ENCODE measurements at regions not wholly inside any gene's neighbourhood (a gene's known extent, or its start where the extent isn't known, plus 50 kb on each side); places are given as distances from the start of the nearest gene placed in this dataset.

DNA sequence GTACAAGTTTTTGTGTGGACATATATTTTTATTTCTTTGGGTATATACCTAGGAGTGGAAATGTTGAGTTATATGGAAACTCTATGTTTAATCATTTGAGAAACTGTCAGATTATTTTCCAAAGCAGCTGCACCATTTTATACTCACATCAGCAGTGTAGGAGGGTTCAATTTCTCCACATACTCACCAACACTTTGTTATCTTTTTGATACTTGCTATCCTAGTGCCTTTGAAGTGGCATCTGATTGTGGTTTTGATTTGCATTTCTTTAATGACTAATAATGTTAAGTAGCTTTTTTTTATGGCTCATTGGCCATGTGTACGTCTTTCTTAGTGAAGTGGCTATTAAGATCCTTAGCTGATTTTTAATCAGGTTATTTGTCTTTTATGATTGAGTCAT, 64.7 kb upstream of the SLC8A1 start:
- TF ChIP-seq, protein P1, sequence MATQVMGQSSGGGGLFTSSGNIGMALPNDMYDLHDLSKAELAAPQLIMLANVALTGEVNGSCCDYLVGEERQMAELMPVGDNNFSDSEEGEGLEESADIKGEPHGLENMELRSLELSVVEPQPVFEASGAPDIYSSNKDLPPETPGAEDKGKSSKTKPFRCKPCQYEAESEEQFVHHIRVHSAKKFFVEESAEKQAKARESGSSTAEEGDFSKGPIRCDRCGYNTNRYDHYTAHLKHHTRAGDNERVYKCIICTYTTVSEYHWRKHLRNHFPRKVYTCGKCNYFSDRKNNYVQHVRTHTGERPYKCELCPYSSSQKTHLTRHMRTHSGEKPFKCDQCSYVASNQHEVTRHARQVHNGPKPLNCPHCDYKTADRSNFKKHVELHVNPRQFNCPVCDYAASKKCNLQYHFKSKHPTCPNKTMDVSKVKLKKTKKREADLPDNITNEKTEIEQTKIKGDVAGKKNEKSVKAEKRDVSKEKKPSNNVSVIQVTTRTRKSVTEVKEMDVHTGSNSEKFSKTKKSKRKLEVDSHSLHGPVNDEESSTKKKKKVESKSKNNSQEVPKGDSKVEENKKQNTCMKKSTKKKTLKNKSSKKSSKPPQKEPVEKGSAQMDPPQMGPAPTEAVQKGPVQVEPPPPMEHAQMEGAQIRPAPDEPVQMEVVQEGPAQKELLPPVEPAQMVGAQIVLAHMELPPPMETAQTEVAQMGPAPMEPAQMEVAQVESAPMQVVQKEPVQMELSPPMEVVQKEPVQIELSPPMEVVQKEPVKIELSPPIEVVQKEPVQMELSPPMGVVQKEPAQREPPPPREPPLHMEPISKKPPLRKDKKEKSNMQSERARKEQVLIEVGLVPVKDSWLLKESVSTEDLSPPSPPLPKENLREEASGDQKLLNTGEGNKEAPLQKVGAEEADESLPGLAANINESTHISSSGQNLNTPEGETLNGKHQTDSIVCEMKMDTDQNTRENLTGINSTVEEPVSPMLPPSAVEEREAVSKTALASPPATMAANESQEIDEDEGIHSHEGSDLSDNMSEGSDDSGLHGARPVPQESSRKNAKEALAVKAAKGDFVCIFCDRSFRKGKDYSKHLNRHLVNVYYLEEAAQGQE (IDR thresholded peaks at IDR 0.05; ENCODE audit: insufficient read depth in 1 of 2, low read depth in 2 of 2, low read length in 2 of 2), result no peak
- TF ChIP-seq POLR2AphosphoS5 (IDR thresholded peaks at IDR 0.05; ENCODE audit: low read depth, low read length), result no peak
- TF ChIP-seq TAF1 (IDR thresholded peaks at IDR 0.05; ENCODE audit: borderline replicate concordance, insufficient read depth, low read length), result no peak
- no peak for TF ChIP-seq FOXP2 (optimal IDR thresholded peaks at IDR 0.05; ENCODE audit: borderline replicate concordance, extremely low read depth, extremely low read length, insufficient read depth)
- no peak for TF ChIP-seq SIN3A (IDR thresholded peaks at IDR 0.05; ENCODE audit: borderline replicate concordance, insufficient read depth, low read length)
